HG03108 (cell line): ENCODE measurements at regions not wholly inside any gene's neighbourhood (a gene's known extent, or its start where the extent isn't known, plus 50 kb on each side); places are given as distances from the start of the nearest gene placed in this dataset.

Experiments
- ATAC-seq: cut with Tn5 transposase; IDR thresholded peaks from one replicate; pipeline ENCODE4 v1.9.1; 2021; ENCODE audit warnings: moderate library complexity; ENCODE audit not compliant: unreplicated experiment

DNA sequence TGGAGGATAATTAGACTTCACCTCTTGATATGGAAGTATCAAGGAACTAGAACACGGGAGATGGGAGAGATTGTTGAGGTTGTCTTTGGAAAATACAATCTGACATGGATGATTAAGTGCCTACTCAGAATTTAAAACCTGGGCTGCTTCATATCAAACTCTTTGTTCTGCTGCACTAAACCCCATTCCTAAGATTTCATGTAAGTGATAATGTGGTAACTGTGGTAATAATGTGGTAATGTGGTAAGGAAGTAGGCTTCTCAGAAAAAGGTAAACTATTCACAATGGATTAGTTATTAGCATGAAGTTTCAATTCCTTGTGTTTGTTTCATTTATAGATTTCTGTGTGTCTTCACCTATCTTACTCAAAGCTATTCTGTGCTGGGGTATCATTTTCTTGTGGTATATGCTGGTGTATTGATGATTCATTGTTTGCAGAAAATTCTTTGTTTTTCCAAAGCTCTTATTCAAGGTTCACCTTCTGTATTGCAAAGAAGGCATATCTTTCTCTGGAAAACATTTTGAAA lies 129.9 kb upstream of the TAC1 start:
- ATAC-seq, result peak; percentile 79

DNA sequence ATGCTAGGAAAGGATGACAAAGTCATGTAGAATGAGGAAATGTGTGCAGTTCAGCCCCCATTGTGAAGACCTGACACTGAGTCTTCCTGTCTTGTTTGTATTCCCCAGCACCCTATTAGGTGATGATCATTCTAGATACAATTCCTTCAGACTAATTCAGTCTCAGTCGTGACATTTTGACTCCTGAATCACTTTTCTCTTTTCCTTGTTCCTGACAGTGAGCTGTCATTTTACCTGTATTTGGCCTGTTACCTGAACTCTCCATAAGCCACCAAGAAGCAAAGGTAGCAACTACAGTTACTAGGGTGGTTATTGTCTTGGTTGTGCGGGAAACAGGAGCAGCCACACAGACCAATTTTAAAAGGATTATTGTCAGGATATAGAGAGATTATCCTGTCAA lies 111.4 kb upstream of the TAC1 start:
- ATAC-seq, result no peak

DNA sequence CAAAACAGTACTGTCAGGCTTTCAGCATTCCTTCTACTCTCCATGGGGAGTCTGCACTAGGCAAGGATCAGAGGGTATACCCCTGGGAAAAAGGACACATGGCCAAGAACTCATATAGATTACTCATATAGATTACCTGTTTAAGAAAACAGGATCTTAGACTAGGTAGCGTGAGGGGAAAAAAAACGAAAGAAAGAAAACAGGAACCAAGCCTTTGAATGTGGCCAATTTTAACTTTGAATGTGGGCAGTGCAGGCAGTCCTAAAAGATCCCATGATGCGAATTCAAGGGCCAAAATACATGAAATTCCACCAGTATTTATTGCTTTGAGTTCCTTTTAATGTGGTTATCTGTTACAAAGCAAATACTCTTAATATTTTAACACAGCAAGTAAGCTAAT lies 108.6 kb upstream of the TAC1 start:
- ATAC-seq, result peak; percentile 89

- ATAC-seq, result no peak
Observed at GRCh38 chr7:97630116-97630515, 101.8 kb upstream of the TAC1 start.

DNA sequence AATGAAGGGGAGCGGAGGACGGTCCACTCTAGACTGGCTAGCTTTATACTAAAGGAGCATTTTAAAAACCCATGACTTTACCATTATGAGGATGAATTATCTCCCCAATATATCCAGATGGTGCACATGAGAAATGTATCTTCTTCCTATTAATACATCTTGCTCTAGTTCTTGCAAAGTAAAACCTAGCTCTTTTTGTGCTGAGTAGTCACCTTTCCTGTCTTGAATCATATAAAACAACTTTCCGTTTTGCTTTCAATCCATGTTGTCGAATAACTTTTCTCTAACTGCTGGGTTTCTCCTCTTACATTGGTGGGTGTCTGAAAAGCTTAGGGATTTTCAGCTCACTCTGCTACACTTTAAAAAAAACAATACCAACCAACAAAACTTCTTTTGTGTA lies 96.3 kb upstream of the TAC1 start:
- no peak for ATAC-seq

GRCh38 chr7:97639036-97639435 lies 92.8 kb upstream of the TAC1 start:
- no peak for ATAC-seq

DNA sequence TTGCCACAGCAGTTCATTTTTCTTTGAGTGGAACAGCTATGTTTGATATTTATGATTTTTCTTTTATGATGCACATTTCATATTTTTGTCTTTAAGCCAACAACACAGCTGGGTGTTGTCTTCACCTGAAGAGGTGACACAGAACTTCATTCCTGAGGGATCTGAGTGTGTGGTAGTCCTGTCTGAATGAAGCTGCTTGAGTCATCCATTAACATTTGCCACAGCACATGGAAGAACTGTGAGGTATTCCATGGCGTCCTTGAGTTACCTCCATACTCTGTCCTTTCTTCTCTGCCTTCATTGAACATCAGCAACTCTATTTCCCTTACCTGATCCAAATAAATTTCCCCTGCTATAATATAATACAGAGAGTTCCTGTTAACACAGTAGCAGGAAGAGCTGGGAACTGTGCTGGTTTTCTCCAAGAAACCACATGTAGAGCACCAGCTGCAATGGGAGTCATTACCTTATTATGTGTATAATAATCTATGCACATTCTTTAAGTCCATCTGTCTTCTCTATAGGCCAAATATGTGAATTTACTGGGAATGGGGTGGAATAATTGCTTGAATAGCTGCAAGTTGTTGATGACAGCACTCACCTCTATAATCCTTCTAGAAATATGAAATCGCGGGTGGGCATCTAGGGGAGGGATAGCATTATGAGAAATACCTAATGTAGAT lies 72.4 kb upstream of the TAC1 start:
- no peak for ATAC-seq

DNA sequence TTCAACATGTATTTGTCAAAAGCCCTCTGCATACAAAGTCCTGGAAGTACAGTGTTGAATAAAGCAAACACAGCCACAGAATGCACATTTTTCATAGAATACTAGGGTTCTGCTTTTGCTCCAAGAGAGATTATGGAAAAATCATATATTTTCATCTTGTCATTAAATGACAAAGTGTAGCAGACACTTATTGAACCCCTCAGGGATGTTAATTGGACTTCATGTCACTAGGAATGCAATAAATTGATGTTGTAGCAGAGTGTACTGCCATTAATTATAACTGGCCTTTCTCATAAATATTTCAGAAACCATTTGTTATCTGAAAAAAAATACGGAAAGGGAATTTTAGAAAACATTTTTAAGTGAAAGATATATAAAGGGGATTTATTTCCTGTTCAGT lies 64.5 kb upstream of the TAC1 start:
- no peak for ATAC-seq

- ATAC-seq, result no peak
Observed at GRCh38 chr7:97671571-97671970, 60.3 kb upstream of the TAC1 start.

DNA sequence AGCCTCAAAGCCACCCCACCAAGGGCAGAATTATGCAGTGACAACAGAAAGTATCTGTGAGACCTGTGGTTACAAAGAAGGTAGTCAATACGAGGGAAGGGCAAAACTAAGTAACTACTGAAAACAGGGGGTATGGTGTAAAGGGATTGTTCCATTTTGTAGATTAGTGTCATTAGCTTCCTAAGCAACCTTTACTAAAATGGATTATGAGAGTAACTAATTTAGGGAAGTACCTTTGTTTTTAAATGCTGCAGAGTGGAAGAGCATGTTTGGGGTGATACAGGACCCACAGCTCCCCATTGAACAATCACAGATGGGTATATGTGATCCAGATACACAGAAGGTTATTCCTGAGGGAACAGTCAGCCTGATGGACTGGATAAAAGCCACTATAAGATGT lies 51.3 kb upstream of the TAC1 start:
- ATAC-seq, result no peak
